Bone marrow (tissue), 2 donors: ENCODE measurements at regions not wholly inside any gene's neighbourhood (a gene's known extent, or its start where the extent isn't known, plus 50 kb on each side); places are given as distances from the start of the nearest gene placed in this dataset.

ENCODE experiments used
- DNase-seq, 2 donors: peaks; one replicate each; lab custom pipeline; 2025; lab: John Stamatoyannopoulos, UW

DNA sequence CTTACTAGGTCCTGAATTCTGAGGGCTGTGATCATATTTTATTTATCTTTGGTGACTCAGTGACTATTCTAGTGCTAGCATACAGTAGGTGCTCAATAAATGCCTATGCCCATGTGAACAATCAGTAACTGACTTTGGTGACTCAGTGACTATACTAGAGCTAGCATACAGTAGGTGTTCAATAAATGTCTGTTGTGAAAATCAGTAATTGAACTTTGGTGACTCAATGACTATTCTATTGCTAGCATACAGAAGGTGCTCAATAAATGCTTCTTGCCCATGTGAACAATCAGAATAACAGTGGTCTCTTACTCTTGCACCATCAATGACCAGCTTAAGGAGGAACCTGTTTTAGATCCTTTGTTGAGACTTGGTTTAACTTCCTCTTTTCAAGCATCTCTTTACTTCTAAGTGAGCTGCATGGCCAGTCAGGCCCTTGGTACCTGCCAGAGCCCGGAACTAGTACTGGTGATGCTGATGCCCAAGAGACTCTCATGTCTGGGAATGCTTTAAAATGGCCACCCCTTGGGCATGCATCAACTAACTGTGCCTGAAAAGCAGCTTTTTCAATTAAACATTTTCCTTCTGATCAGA is 214.9 kb upstream of the SPRED2 start:
- no peak for DNase-seq

DNA sequence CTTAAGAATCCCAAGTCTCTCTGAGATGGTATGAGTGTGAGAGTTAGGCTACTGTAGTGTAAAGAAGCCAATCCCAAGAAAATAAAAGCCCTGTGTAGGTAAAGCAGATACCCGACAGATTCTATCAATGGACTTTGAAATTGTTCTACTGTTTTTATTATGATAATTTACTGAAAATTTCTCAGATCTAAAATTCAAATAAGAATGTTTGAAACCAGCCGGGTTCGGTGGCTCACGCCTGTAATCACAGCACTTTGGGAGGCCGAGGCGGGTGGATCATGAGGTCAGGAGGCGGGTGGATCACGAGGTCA is 208.3 kb upstream of the SPRED2 start:
- no peak for DNase-seq

DNA sequence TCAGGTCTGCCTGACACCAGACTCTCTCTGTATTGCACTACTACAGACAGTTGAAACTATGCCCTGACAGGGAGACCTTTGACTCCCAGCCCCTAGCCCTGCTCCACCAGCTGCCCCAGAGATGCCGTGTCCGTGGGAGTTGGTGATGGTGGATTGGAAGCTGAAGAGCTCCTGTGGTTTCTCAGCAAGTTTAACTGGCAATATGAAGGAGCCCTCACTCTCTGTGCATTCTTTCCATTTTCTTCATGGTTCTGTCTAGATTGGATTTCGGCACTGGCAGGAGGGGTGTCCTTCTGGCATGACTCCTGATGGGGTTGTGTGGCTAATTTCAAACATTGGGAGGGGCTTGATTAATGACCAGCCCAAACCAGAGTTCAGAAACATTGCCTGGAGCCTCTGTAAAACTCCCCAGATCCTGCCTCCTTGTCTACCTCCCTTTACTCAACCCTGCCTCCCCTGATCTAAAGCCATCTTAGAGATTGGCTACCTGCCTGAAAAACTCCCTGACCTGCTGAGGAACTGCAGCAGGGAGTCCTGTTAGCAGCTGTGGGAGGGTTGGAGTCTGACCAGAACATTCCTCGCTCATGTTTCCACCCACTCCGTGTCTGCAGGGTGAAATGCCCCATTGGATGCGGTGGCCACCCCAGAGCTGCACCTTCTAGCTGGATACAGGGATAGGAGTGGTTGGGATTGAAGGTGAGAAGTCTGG is 206.9 kb upstream of the SPRED2 start:
- DNase-seq, result no peak

DNA sequence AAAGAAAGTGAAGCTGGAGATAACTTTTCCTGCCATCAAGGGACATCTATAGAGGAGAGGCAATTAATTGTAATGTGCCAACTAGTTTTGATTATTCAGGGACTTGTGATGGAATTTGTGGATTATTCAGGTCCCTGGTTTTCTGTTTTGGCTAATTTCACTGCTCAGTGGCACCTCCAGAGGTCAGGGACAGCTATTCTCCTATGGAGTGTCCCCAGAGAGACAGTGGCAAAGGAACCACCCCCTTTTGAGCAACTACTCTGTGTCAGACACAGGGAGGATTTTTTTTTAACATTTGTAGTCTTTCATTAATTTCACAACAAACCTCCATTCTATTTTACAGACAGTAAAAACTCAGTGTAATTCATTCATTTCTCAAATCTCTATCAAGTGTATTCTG is 206.0 kb upstream of the SPRED2 start:
- DNase-seq, result no peak

DNA sequence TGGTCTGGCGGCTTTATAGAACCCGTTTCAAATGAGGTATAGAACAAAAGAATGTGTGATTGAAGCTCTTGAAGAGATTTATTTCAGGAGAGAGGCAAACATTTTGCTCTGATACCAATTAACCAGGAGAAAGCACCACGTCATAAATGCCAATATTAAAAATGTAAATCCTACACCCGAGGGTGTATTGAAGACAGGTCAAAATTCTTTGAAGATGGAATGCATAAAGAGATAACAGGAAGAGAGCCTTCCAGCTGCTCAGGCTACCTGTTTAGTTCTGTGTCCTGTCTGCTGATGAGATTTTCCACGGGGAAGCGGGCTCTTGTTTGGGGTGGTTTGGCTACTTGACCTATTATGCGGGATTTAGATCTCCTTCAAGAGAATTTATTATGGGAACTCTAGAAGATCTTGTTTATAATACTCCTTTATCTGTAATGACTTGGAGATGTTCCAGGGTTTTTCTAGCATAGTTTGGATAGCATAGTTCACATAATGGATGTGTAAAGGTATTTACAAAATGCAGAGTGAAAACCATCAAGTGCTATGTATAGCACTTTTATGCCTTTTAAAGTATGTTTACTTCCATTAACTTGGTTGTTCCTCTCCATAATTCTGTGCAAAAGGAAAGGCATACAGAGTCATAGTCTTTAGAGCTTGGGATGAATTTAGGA is 204.5 kb upstream of the SPRED2 start:
- DNase-seq, result no peak

DNA sequence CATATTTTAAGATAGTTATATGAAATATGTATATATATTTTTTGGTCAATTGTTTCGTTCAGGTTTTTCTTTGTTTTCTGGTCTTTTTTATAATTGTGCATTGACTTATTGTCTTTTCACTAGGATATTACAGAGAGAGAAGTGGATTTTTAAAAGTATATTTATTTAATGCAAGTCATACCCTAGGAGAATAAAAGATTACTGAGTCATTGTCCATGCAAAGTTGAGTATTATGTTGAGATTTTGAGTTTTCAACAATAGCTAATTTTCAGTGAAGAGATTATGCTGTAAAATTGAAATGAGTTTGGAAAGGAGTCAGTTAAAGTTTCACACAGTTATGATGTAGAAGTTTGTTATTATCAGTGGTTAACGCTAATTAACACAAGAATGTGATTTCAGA is 203.6 kb upstream of the SPRED2 start:
- DNase-seq, result no peak

DNA sequence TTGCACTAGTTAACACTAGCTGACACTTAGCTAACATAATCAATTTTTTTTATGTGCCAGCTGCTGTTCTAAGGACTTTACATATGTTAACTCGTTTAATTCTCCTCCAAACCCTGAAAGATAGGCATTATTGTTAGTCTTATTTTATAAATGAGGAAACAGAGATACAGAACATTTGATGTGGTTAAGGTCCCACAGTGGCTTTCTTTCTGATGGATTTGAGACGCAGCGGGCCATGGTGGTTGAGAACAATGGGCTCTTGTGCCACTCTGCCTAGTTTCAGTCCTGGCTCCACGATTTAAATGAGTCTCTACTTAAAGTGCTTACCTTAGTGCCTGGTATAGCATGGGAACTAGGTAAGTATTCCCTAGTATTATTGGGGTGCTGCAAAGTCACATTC is 201.9 kb upstream of the SPRED2 start:
- no peak for DNase-seq

DNA sequence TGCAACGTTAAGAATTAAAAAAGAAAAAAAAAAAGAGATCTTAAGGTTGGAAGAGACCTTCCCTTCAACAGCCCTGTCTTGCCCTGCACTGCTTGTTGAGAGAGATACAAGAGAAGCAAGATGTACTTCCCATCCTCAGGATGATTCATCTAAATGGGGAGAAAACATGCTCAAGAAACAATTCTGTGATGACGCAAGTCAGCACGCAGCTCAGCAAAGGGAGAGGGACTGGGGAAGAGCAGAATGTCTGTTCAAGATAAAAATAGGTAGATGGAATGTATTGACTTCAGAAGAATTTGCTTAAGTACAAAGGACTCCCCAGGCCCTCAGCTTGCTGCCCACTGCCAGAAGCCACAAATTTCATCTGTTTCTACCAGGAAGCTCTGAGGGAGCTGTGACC is 198.2 kb upstream of the SPRED2 start:
- no peak for DNase-seq

DNA sequence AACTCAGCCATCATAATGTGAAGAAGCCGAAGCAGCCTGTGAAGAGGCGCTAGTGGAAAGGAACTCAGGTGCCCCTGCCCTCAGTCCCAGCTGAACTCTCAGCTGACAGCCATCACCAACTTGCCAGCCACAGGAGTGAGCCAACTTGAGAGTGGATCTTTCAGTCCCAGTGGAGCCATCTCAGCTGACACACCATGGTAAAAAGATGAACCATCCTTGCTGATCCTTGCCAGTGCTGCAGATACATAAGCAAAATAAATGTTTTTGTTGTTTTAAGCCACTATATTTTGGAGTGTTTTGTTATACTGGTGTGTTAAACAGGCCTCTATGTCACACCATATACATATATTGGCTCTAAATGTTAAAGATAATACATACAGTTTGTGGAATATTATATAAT is 195.8 kb upstream of the SPRED2 start:
- no peak for DNase-seq

DNA sequence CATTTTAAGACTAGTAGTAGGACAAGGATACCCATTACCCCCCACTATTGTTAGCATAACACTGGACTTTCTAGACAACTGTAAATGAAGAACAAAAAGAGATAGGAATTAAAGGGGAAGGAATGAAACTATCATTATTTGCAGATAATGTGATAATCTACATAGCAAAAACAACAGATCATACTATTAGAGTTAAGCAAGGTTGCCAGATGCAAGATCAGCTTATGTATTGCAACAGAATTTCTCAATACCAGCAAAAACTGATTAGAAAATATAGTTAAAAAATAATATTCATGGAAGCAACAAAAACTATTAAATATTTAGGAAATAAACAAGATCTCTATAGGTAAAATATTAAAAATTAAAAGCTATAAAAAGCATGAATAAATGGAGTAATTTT is 194.4 kb upstream of the SPRED2 start:
- no peak for DNase-seq

DNA sequence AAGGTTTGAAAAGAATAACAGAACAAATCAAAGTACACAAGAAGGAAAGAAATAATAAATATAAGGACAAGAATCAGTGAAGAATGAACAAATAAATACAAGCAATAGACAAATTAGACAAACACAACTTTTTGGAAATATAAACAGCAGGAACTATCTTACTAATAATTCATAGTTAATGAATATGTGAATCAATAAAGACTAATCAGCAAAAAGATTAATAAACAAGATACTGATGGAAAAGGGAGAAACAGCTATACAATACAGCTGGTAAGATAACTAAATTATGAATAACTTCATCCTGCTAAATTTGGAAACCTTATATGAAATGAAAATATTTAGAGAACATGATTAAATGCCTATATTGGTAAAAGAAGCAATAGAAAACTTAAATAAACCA is 193.6 kb upstream of the SPRED2 start:
- no peak for DNase-seq

DNA sequence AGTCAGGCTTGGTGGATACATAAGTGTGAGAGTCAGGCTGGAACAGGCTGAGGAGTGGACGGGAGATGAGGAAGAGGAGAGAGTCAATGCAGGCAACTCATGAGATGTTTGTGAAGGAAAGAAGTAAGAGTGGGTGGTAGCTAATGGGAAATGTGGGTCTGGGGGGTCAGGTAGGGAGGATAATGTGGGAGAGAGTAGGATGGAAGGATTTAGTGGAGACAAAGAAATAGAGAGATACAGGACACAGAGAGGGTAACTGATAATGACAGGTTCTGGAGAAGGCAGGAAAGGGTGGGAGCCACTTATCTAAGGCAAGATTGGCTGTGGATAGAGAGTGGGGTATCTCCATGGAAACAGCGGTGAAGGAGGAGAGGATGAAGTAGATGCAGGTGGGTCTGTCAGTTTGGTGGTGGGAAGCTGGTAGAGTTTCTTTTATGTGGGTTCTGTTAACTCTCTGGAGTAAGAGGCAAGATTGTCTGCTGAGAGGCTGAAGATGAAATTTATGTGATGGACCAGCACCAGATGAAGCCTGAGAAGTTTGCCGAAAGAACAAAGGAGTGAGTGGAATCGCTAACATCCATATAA is 190.6 kb upstream of the SPRED2 start:
- DNase-seq, result no peak

DNA sequence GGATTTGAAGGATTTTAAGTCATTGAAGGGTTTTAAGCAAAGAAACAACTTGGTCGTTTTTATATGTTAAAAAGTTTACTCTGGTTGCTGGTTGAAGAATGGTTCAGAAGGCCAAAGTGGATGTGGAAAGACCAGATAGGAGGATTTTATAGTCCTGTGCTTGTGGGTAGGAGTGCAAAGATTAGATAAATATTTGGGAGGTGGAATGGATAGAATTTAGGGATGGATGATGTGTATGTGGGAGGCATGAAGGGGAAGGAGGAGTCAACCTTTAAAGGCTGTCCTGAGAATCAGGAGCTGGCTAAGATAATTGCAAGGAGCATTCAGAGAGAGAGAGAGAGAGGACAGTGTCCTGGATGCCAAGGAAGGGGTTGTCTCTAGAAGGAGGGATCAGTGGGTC is 190.1 kb upstream of the SPRED2 start:
- DNase-seq, result no peak

DNA sequence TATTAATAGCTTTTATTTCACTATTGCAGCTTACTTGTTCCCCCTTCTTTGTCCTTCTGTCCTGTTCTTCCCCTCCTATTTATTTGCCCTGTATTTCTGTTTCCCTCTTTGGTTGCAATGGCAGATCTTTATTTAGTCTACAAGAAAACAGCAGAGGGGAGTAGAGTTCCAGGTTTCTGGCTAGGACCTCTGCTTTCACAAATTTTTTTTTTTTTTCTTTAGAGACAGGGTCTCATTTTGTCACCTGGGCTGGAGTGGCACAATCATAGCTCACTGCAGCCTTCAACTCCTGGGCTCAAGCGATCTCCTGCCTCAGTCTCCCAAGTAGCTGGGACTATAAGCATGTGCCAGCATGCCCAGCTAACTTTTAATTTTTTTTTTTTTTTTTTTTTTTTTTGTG is 188.1 kb upstream of the SPRED2 start:
- no peak for DNase-seq

DNA sequence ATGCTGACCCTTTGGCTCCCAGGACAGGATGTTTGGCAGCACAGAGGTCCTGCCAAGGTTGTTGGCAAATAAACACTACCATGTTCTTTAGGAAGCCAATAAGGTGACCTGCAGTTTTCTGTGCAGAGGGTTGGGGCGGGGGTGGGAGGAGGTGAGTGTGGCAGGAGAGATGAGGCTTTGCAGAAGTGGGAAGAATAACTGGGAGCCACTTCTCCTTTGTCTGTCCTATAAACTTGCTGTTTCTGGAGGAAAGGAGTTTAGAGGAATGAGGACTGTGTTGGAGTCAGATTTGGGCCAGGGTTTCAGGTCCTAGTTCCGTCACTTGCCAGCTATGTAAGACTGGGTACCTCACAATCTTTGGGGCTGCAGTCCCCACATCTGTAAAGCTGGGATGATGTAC is 187.6 kb upstream of the SPRED2 start:
- no peak for DNase-seq

DNA sequence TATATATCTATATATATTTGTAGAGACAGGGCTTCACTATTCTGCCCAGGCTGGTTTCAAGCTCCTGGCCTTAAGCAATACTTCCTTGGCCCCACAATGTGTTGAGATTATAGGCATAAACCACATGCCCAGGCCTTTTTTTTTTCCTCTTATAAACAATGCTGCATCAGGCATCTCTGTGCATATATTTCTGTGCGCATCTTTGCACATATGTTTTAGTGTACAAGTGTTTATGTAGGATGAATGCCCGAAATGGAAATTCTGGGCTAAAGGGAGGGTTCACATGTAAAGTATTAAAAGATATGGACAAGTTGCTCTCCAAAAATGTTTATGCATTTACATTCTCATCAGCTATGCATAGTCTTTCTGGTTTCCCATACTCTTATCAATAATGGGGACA is 183.2 kb upstream of the SPRED2 start:
- DNase-seq, result no peak

DNA sequence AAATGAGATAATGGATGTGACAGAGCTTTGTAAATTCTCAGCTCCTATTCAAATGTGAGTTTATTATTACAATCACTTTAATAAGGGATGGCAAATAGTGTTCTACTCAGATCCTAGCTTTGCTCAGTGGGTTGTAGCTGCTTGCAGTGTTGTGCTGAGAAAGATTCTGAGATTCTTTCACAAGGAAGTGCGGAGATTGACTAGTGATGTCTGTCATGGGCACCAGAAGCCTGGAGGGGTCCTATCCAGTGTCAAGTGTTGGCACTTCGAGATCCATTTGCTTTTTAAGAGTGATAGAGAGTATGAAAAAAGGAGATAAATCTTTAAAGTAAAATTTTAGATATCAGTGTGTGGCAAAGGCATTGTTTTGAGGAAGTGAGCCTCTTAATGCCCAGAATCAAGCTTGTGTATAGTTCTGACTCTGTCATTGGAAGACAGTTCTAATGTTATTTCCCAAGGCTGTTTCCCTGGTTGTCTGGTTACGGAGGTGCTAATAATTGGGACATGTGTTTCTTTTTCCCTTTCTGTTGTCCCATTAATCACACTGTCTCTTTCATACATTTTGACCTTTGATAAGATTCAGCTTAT is 181.7 kb upstream of the SPRED2 start:
- no peak for DNase-seq

DNA sequence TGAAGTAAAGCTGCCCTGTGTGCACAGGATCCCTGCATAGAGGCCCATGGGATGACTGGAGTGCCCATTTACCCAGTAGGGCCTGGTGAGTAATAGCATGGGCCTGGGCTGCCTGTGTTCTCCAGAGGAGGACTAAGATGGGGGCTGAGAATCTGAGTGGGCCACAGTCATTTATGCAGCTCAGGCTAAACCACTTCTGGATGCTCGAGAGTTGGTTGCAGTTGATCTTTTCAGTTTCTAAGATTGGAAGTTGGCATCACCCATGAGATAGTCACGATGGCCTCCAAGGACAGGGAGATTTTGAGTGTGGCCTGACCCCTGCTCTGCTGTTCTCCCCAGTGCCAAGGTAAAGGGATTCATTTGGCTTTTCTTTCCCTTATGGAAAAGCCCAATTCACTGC is 179.1 kb upstream of the SPRED2 start:
- DNase-seq, result no peak

DNA sequence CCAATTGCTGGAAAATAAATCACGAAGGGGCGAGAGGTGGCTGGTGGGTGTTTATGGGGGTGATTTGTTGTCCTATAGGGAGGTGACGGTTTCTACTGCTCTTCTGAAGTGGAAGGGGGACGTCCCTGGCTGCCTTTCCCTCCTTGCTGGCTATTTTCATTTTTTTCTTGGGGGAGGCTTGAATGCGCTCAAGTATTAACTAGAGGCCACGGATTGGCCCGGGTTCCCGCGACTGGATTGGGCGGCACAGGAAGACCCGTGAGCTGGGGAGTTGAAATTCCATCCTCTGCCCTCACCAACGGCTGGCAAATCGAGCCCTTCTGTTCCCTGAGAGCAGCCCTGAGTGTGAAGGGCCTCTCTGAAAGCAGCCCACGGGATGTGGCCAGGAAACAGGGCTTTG is 176.5 kb upstream of the SPRED2 start:
- DNase-seq, result no peak

DNA sequence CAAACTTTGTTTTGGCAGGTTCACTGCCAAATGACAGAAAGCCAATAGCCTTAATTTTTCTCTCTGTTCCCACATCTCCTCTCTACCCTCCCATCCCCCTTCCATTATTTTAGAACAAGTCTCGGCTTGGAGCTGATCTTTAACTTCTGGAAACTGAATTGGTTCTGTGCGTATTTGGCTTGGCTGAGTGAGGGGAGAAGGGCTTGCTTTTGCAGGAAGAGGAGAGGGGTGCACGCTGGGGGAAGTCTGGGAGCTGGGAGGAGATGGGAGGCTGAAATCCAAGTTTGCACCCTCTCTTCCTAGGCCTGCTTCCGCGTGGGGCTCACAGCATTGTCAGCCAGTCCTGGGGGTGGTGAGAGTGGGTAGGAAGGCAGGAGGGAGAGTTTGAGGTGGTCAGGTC is 176.1 kb upstream of the SPRED2 start:
- DNase-seq, result no peak

DNA sequence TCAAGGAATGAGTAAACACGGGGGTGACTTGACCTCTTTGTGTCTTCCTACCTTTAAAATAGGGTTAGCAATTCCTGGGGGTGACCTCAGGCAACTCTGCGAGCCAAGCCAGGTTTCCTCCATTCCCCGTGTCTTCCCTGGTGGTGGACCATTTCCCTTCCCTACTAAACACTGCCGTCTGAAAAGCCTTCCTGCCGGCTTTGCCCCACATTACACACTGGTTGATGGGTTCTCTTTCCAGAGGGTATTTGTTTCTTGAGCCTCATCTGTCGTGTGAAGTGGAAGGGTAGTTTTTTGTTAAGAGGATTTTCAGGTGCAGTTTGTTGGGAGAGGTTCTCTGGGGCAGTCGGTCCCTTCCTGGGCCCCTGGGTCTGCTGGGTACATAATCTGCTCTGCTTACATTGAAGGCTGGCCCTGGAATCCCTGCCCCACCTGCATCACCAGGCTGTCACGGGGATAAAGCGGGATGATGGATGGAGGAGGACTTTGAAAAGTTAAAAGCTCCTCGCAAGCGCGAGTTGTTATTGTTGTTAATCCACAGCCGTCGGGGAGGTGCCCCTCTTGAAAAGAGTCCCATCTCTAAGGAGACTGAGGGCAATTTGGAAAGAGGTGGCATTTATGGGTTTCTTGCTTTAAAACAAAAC is 175.4 kb upstream of the SPRED2 start:
- no peak for DNase-seq

DNA sequence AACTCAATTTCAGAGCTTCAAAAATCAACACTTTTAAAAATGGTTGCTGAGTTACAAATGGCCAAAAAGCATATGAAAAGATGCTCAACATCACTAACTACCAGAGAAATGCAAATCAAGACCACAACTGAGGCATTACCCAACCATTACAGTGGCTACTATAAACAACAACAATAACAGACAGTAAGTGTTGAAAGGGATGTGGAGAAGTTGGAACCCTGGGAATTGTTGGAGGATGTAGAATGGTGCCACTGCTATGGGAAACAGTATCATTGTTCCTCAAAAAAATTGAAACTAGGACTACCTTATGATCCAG is 173.3 kb upstream of the SPRED2 start:
- no peak for DNase-seq
